ENCODE measurements at regions not wholly inside any gene's neighbourhood (a gene's known extent, or its start where the extent isn't known, plus 50 kb on each side); places are given as distances from the start of the nearest gene placed in this dataset.
A peak's percentile ranks its signal among the peaks of the same experiment; 100 is the strongest.

DNA sequence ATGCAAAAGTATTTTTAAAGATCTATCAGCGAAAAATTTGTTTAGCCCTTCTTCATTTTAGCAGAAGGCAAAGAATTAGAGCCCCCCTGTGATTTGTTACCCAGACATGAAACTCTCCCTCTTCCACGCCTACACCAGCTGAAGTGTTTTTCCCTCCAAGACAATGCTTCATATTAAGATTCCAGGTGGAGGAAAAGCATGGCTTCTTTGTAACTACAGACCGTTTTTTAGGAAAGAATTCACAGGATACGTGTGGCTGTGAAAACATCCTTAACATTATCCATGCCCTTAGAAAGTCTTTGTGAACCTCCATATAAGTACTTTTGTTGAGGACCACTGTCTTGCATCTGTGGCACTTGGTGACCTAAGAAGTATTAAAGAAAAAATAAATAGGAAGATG is 121.8 kb upstream of the MTAP start:
- TF ChIP-seq CTCF (conservative IDR thresholded peaks at IDR 0.05; ENCODE audit: control insufficient read depth, insufficient read depth, low read depth, low read length): no peak
- no peak for DNase-seq (ENCODE audit: low read depth)
- H3K4me3 ChIP-seq (ENCODE audit: control insufficient read depth, low read depth, low read length): no peak overlapping the region

DNA sequence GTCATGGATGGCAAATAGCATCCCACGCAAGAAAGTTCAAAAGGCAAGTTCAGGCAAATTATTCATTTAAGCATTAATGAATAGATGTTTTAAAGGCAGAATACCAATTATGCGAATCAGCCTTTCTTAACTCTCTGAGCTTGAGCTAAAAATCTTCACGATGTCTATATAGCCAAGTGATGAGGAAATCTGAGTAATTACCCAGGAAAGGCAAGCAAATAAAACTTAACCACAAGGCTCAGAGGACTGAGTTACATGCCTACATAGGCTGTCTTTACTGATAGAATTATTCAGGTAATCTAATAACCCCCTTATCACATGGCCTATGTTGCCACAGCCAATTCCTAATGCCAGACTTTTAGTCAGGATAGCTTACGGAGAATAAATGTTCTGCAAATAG is 120.8 kb upstream of the MTAP start:
- no peak overlapping the region for H3K4me3 ChIP-seq (ENCODE audit: control insufficient read depth, low read depth, low read length)
- TF ChIP-seq CTCF (conservative IDR thresholded peaks at IDR 0.05; ENCODE audit: control insufficient read depth, insufficient read depth, low read depth, low read length): no peak
- peak; percentile 91 for DNase-seq (ENCODE audit: low read depth)

GRCh38 chr9:21682381-21682780 is 120.1 kb upstream of the MTAP start:
- no peak overlapping the region for H3K4me3 ChIP-seq (ENCODE audit: control insufficient read depth, low read depth, low read length)
- DNase-seq (ENCODE audit: low read depth): no peak
- TF ChIP-seq CTCF (conservative IDR thresholded peaks at IDR 0.05; ENCODE audit: control insufficient read depth, insufficient read depth, low read depth, low read length): no peak

DNA sequence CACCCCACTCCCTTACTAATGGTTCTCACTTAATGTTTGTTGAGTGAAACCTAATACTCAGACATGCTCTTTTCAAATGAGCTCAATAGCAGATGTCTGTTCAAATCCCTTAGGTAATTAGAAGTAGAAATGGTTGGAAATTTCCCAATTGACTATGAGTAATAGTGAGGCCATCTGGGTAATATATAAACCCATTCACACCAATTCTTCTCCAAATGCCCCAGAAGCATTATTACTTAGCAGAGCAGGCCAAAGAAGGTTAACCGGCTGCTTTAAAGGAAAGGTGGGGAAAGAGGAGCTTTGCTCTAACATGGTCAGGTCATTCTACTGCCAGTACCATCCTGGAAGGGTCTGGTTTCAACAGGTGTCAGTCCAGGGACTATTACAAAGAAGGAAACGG is 119.5 kb upstream of the MTAP start:
- H3K4me3 ChIP-seq (ENCODE audit: control insufficient read depth, low read depth, low read length): no peak overlapping the region
- no peak for TF ChIP-seq CTCF (conservative IDR thresholded peaks at IDR 0.05; ENCODE audit: control insufficient read depth, insufficient read depth, low read depth, low read length)
- peak; percentile 92 for DNase-seq (ENCODE audit: low read depth)

- no peak overlapping the region for H3K4me3 ChIP-seq (ENCODE audit: control insufficient read depth, low read depth, low read length)
- DNase-seq (ENCODE audit: low read depth): no peak
- no peak for TF ChIP-seq CTCF (conservative IDR thresholded peaks at IDR 0.05; ENCODE audit: control insufficient read depth, insufficient read depth, low read depth, low read length)
Observed at GRCh38 chr9:21683484-21684175, 118.8 kb upstream of the MTAP start.

DNA sequence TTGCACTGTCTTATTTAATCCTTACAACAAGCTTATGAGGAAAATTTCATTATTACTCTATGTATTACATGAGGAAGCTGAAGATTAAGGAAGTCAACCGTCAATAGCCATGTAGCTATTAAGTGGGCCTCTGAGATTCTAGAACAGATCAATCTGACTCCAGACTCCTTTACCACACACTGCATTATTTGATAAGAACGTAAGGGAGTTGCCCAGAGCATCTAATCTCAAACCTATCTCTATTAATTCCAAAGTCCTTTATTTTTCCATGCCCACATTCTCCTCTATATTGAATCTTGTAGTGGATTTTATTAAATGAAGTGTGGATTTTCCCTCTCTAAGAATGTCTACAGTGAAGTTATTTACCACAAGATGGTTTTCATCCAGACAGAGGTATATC is 118.2 kb upstream of the MTAP start:
- DNase-seq (ENCODE audit: low read depth): no peak
- no peak for TF ChIP-seq CTCF (conservative IDR thresholded peaks at IDR 0.05; ENCODE audit: control insufficient read depth, insufficient read depth, low read depth, low read length)
- H3K4me3 ChIP-seq (ENCODE audit: control insufficient read depth, low read depth, low read length): no peak overlapping the region
